HepG2 (cell line): ENCODE measurements at regions not wholly inside any gene's neighbourhood (a gene's known extent, or its start where the extent isn't known, plus 50 kb on each side); places are given as distances from the start of the nearest gene placed in this dataset.

Source experiments
- MYC ChIP-seq: sonication (generic); formaldehyde crosslinking; IDR thresholded peaks from 2 replicates; pipeline ENCODE4 v1.9.0; 2021; ENCODE audit warnings: missing genetic modification reagents, borderline replicate concordance
- POLR2A ChIP-seq, 2 experiments: IDR thresholded peaks; 2 replicates each; pipeline ENCODE4 v1.6.1; 2011; ENCODE audit warnings: low read depth in 2 of 2, low read length in 2 of 2, mild to moderate bottlenecking in 1 of 2, moderate library complexity in 1 of 2; ENCODE audit not compliant: insufficient read depth in 1 of 2
- TMF1 ChIP-seq: sonication (generic); formaldehyde crosslinking; IDR thresholded peaks from 2 replicates; pipeline ENCODE4 v1.8.1; 2022; ENCODE audit warnings: low read depth, missing genetic modification reagents

DNA sequence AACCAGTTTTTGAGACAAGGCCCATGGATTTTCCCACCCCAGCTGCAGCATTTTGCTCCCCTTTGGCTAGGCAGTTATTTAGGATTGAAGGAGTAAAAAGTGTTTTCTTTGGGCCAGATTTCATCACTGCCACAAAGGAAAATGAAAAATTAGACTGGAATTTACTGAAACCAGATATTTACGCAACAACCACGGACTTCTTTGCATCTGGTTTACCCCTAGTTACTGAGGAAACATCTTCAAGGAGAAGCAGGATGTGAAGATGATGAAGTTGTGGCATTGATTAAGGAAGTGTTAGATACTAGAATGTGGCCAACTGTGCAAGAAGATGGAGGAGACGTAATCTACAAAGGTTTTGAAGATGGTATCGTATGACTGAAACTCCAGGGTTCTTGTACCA is 165.2 kb upstream of the MYRIP start:
- TF ChIP-seq POLR2A (IDR thresholded peaks at IDR 0.05; ENCODE audit: insufficient read depth in 1 of 2, low read depth in 2 of 2, low read length in 2 of 2) (no peak), MYC (CRISPR knock-in tag) (no peak), TMF1 (CRISPR knock-in tag) (no peak)
